LNCaP clone FGC (cell line): ENCODE measurements at regions not wholly inside any gene's neighbourhood (a gene's known extent, or its start where the extent isn't known, plus 50 kb on each side); places are given as distances from the start of the nearest gene placed in this dataset.

Experiments used
- DNase-seq: peaks from one replicate; pipeline ENCODE4 v3.0.0-alpha.2; 2011; ENCODE audit warnings: low read depth
- H3K4me3 ChIP-seq: 2 replicates; pipeline ENCODE4 v1.5.1; 2011; ENCODE audit warnings: mild to moderate bottlenecking, low read depth, low read length, control low read depth
- TF ChIP-seq, protein P1 (sequence below): IDR thresholded peaks from 2 replicates; pipeline ENCODE4 v1.5.1; 2012; ENCODE audit warnings: mild to moderate bottlenecking; ENCODE audit not compliant: control insufficient read depth, insufficient read depth; ENCODE audit errors: extremely low read depth

DNA sequence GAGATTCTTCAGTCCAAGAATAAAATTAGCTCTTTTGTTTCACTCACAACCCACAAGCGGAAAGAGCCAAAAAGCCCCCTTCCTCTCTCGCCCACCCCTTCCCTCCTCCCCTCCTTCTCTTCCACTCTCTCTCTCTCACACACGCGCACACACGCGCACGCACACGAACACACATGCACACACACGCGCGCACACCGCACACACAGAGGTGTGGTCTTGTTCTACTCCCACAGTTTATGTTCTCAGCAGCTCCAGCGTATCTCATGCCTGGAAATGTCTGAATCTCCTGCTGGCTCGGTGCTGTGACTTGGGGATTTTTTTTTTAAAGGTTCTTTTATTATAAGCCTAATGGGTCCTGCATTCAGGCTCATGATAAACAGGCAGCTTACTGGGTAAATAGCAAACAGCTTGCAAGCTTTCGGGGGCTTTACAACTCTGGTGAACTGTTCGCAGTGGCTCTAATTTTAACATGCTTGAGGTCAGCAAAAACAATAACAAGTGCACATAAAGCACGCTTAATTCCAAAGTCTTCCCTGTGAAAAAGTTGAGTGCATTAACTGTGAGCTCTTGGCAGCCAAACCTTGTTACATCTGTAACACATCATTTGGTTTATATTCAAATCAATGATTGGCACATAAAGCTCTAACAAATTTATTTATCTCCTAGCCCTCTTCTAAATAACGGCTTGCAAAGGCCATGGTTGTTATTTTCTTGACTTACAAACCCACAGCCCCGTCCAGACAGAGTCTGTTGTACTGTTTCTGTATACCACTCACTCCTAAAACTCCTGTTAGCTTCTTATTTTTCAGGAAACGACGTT lies 424.1 kb upstream of the MGMT start:
- TF ChIP-seq, protein P1, sequence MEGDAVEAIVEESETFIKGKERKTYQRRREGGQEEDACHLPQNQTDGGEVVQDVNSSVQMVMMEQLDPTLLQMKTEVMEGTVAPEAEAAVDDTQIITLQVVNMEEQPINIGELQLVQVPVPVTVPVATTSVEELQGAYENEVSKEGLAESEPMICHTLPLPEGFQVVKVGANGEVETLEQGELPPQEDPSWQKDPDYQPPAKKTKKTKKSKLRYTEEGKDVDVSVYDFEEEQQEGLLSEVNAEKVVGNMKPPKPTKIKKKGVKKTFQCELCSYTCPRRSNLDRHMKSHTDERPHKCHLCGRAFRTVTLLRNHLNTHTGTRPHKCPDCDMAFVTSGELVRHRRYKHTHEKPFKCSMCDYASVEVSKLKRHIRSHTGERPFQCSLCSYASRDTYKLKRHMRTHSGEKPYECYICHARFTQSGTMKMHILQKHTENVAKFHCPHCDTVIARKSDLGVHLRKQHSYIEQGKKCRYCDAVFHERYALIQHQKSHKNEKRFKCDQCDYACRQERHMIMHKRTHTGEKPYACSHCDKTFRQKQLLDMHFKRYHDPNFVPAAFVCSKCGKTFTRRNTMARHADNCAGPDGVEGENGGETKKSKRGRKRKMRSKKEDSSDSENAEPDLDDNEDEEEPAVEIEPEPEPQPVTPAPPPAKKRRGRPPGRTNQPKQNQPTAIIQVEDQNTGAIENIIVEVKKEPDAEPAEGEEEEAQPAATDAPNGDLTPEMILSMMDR = no peak
- DNase-seq = no peak
- H3K4me3 ChIP-seq = no peak overlapping the region

DNA sequence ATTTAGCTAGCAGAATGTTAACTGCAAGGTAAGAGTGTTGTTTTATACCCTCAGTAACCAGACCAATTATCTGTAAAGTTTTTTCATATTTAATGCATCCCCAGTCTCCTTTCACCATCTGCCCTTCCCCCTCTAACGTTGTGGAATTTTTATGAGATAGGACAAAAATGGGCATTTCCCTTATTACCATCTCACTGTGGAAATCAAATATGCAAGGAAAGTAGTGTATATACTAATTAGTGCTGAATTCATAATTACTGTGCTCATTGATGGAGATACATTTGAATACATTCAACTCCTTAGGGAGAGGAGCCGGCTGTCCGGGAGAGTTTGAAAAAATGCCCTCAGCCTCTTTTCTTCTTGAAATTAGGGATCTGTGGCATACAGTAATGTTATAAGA lies 423.4 kb upstream of the MGMT start:
- no peak for DNase-seq
- no peak overlapping the region for H3K4me3 ChIP-seq
- TF ChIP-seq, protein P1 = no peak

DNA sequence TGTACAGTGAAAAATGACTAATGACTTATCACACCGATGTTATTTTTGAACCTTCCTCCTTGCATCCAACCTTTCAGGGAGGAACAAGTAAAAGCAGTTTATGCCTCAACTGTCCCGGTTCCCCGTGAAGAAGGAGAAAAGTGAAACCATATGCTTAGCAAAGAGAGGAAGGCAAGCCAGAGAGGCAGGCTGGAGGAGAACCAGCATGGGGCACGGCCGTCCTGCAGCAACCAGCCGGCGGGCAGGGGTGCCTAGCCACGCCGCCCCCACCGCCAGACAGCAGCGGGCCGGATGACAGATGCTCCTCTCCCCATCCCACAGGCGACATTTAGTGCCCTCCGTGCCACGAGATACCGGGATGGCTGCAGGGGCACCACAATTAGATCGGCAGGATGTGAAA lies 421.4 kb upstream of the MGMT start:
- TF ChIP-seq, protein P1 = no peak
- DNase-seq = no peak
- no peak overlapping the region for H3K4me3 ChIP-seq

DNA sequence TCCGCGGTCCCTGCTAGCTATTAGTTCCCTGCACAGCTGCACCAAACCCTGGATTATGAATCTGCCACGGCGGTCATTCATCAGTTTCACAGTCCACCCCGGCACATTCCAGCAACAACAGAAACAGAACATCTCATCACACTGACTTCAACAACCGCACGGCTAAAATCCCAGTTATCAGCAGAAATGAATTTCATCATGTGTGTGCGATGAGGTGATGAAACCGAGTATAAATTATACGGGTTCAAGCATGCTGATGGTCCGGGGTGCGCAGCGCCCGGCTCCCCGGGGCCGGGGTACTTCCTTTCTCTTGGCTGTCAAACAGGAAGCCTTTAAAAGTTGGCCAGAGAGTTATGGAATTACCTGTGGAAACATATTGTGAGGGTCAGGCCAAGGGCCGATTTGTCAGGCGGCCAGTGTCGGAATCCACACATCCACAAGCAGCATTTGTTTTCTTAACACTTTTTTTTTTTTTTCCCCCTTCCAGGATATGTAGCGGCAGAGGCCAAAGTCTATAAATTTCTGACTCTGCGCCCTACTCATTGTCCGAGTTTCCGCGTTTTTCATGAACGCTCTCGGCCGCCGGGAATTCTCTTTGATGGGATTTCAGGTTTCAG lies 420.9 kb upstream of the MGMT start:
- no peak for DNase-seq
- TF ChIP-seq, protein P1 = no peak
- H3K4me3 ChIP-seq = no peak overlapping the region

DNA sequence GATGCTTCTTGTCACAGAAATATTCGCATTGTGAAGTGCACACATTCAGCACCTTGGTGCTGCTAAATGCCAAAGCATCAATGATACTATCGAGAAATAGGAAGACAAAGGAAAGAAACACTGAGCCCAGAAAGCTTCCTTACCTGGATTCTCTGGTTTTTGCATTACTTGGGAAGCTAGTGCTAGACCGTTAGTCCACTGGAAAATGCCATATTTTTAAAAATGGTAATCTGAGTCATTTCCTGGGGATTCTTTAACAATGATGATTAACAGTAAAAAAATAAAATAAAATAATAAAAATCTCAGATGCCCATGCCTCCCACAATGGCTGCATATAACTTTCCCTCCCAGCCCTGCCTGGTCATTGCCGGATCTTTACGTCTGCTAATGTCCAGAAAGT lies 420.1 kb upstream of the MGMT start:
- TF ChIP-seq, protein P1 = no peak
- H3K4me3 ChIP-seq = no peak overlapping the region
- no peak for DNase-seq

DNA sequence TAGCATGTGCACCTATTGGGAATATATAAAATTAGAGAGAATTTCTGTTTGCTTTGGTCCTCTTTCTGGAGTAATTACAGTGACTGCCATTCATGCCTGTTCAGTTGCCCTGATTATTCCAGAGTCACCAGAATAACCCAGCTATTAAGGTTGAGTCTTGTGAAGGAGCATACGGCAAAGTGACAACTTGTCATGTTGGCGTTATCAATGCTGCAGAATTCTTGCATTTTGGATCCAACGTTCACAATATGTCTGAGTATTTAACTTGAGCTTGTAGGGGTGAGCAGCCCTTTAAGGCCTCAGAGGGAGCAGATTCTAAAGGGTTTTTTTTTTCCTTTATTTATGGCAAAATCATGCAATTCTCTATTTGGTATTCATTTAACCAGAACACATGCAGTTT lies 419.4 kb upstream of the MGMT start:
- H3K4me3 ChIP-seq = no peak overlapping the region
- no peak for DNase-seq
- TF ChIP-seq, protein P1 = no peak
